ENCODE measurements at regions not wholly inside any gene's neighbourhood (a gene's known extent, or its start where the extent isn't known, plus 50 kb on each side); places are given as distances from the start of the nearest gene placed in this dataset.

DNA sequence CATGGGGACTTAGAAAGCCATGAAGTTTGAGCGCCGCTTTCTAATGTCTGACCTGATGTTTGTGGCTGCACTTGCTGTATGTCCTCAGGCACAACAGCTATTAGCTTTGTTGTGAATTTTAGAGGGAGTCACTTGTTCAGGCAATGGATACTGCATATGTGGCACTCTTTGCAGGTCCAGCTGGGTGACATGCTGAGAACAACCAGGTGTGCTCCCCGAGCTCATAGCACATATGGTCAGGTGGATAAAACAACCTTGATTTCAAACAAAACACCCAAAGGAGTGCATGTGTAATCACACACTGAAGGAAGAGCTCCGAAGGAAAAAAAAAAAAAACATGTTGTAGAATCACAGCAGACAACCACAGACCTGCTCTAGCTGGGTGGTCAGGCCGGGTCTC, 178.6 kb downstream of the BACH1 start:
- TF ChIP-seq, protein P1, sequence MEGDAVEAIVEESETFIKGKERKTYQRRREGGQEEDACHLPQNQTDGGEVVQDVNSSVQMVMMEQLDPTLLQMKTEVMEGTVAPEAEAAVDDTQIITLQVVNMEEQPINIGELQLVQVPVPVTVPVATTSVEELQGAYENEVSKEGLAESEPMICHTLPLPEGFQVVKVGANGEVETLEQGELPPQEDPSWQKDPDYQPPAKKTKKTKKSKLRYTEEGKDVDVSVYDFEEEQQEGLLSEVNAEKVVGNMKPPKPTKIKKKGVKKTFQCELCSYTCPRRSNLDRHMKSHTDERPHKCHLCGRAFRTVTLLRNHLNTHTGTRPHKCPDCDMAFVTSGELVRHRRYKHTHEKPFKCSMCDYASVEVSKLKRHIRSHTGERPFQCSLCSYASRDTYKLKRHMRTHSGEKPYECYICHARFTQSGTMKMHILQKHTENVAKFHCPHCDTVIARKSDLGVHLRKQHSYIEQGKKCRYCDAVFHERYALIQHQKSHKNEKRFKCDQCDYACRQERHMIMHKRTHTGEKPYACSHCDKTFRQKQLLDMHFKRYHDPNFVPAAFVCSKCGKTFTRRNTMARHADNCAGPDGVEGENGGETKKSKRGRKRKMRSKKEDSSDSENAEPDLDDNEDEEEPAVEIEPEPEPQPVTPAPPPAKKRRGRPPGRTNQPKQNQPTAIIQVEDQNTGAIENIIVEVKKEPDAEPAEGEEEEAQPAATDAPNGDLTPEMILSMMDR (IDR thresholded peaks at IDR 0.05; ENCODE audit: unreplicated experiment): no peak
- DNase-seq: no peak
- H3K9me3 Mint-ChIP-seq (ENCODE audit: low read depth, unreplicated experiment): no peaks in the 10 kb centered on the region
- no peak overlapping the region for H3K27ac Mint-ChIP-seq (ENCODE audit: unreplicated experiment)
- peaks cover 4% of the 10 kb centered on the region for H3K36me3 Mint-ChIP-seq (ENCODE audit: insufficient read depth, unreplicated experiment)
- intact Hi-C loops (cut with micrococcal nuclease; ENCODE audit: unreplicated experiment): no loop called here
- no peak overlapping the region for H3K4me3 Mint-ChIP-seq (ENCODE audit: low read depth, unreplicated experiment)
- H3K4me1 Mint-ChIP-seq (ENCODE audit: low read depth, unreplicated experiment): no peaks in the 10 kb centered on the region
- CTCF ChIA-PET: no interaction called here
- no TSS peak for BruUV-seq (replicated peaks)
- no peaks in the 10 kb centered on the region for H3K27me3 Mint-ChIP-seq (ENCODE audit: unreplicated experiment)

DNA sequence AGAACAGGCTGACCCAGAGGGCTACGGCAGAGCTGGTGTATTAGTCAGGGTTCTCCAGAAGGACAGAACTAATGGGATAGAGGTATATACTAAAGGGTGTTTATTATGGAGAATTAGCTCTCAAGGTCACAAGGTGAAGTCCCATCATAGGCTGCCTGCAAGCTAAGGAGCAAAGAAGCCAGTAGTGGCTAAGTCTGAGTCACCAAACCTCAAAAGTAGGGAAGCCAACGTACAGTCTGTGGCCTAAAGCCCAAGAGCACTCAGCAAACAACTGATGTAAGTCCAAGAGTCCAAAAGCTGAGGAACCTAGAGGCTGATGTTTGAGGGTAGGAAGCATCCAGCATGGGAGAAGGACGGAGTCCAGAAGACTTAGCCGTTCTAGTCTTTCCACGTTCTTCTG, 179.2 kb downstream of the BACH1 start:
- Mint-ChIP-seq H3K36me3 (ENCODE audit: insufficient read depth, unreplicated experiment) (peaks cover 4% of the 10 kb centered on the region), H3K4me1 (ENCODE audit: low read depth, unreplicated experiment) (no peaks in the 10 kb centered on the region)

DNA sequence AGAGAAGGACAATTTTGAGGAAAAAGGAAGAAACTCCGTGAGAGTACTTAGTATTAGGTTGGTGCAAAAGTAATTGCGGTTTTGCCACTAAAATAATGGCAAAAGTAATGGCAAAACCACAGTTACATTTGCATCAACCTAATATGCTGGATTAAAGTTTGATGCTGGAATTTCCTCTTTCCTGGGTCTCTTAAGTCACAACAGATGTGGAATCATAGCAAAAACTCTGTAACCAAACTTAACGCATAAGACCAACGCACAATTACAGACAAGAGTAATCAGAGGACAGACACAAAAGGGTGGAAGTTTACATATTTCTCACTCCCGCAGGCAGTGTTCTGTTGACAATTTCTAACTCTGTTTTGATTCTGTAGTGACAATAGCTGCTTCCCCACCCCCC, 182.4 kb downstream of the BACH1 start:
- TF ChIP-seq, protein P1 (IDR thresholded peaks at IDR 0.05; ENCODE audit: unreplicated experiment): no peak
- H3K4me1 Mint-ChIP-seq (ENCODE audit: low read depth, unreplicated experiment): no peaks in the 10 kb centered on the region
- CTCF ChIA-PET: no interaction called here

More for the DNA sequence above, 179.2 kb downstream of the BACH1 start:
- no peak for DNase-seq
- no peak overlapping the region for H3K27ac Mint-ChIP-seq (ENCODE audit: unreplicated experiment)
- no TSS peak for BruUV-seq (replicated peaks)
- H3K4me3 Mint-ChIP-seq (ENCODE audit: low read depth, unreplicated experiment): no peak overlapping the region
- CTCF ChIA-PET: no interaction called here
- H3K27me3 Mint-ChIP-seq (ENCODE audit: unreplicated experiment): no peaks in the 10 kb centered on the region
- no peaks in the 10 kb centered on the region for H3K9me3 Mint-ChIP-seq (ENCODE audit: low read depth, unreplicated experiment)
- TF ChIP-seq, protein P1 (IDR thresholded peaks at IDR 0.05; ENCODE audit: unreplicated experiment): no peak
- intact Hi-C loops (cut with micrococcal nuclease; ENCODE audit: unreplicated experiment): no loop called here

DNA sequence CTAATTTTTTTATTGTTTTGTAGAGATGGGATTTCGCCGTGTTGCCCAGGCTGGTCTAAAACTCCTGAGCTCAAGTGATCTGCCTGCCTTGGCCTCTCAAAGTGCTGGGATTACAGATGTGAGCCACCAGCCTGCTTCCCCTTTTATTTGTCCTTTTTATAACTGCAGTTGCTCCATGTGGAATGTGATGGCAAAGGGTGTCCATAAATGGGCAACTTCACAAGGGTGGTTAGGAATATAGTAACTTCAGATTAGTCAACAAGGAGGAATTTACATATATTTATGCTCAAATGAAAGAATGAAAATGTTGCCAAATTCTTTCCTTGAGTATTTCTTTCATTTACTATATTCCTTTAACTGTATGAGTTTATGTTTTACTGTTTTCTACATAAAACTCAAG, 182.9 kb downstream of the BACH1 start:
- intact Hi-C loops (cut with micrococcal nuclease; ENCODE audit: unreplicated experiment): no loop called here
- Mint-ChIP-seq H3K9me3 (ENCODE audit: low read depth, unreplicated experiment) (no peaks in the 10 kb centered on the region), H3K4me3 (ENCODE audit: low read depth, unreplicated experiment) (no peak overlapping the region), H3K27me3 (ENCODE audit: unreplicated experiment) (no peaks in the 10 kb centered on the region), H3K36me3 (ENCODE audit: insufficient read depth, unreplicated experiment) (no peaks in the 10 kb centered on the region), H3K27ac (ENCODE audit: unreplicated experiment) (no peak overlapping the region), H3K4me1 (ENCODE audit: low read depth, unreplicated experiment) (no peaks in the 10 kb centered on the region)
- DNase-seq: no peak
- CTCF ChIA-PET: no interaction called here
- no TSS peak for BruUV-seq (replicated peaks)
- TF ChIP-seq, protein P1 (IDR thresholded peaks at IDR 0.05; ENCODE audit: unreplicated experiment): no peak

More for the DNA sequence above, 182.4 kb downstream of the BACH1 start:
- no TSS peak for BruUV-seq (replicated peaks)
- DNase-seq: no peak
- H3K27ac Mint-ChIP-seq (ENCODE audit: unreplicated experiment): no peak overlapping the region
- H3K36me3 Mint-ChIP-seq (ENCODE audit: insufficient read depth, unreplicated experiment): peaks cover 4% of the 10 kb centered on the region
- H3K4me3 Mint-ChIP-seq (ENCODE audit: low read depth, unreplicated experiment): no peak overlapping the region
- H3K9me3 Mint-ChIP-seq (ENCODE audit: low read depth, unreplicated experiment): no peaks in the 10 kb centered on the region
- intact Hi-C loops (cut with micrococcal nuclease; ENCODE audit: unreplicated experiment): no loop called here
- H3K27me3 Mint-ChIP-seq (ENCODE audit: unreplicated experiment): no peaks in the 10 kb centered on the region
